OCI-LY1 (cell line): ENCODE measurements at regions not wholly inside any gene's neighbourhood (a gene's known extent, or its start where the extent isn't known, plus 50 kb on each side); places are given as distances from the start of the nearest gene placed in this dataset.

ENCODE experiments used
- H2AFZ ChIP-seq: fragments of 200-600 bp; sonication (generic), shearing (Covaris generic); 2 replicates; pipeline ENCODE4 v1.6.0; 2014; ENCODE audit warnings: antibody characterized with exemption, mild to moderate bottlenecking, low read length
- H3F3A ChIP-seq: fragments of 200-600 bp; sonication (generic), shearing (Covaris generic); 2 replicates; pipeline ENCODE4 v1.6.0; 2014; ENCODE audit warnings: mild to moderate bottlenecking, antibody characterized with exemption, low read length, moderate library complexity; ENCODE audit not compliant: insufficient read depth
- H3K27ac ChIP-seq: fragments of 200-600 bp; sonication (generic); 2 replicates; pipeline ENCODE4 v1.5.1; 2014; ENCODE audit warnings: low read length, mixed run types, mild to moderate bottlenecking, low read depth; ENCODE audit not compliant: poor library complexity, severe bottlenecking
- H3K27me3 ChIP-seq: fragments of 200-600 bp; sonication (generic); 2 replicates; pipeline ENCODE4 v1.6.0; 2014; ENCODE audit warnings: antibody characterized with exemption, mild to moderate bottlenecking, low read length, moderate library complexity; ENCODE audit not compliant: insufficient read depth
- H3K36me3 ChIP-seq: fragments of 200-600 bp; sonication (generic); 2 replicates; pipeline ENCODE4 v1.6.1; 2014; ENCODE audit warnings: mild to moderate bottlenecking, antibody characterized with exemption, low read length, moderate library complexity, mixed read lengths; ENCODE audit not compliant: insufficient read depth
- H3K4me1 ChIP-seq: fragments of 200-600 bp; sonication (generic); 2 replicates; pipeline ENCODE4 v1.5.1; 2014; ENCODE audit warnings: mild to moderate bottlenecking, low read length, moderate library complexity; ENCODE audit not compliant: insufficient read depth, severe bottlenecking
- H3K4me2 ChIP-seq: fragments of 200-600 bp; sonication (generic), shearing (Covaris generic); 2 replicates; pipeline ENCODE4 v1.6.1; 2014; ENCODE audit warnings: low read length
- H3K4me3 ChIP-seq: fragments of 200-600 bp; sonication (generic); 2 replicates; pipeline ENCODE4 v1.5.1; 2014; ENCODE audit warnings: low read length, low read depth, mild to moderate bottlenecking, mixed read lengths; ENCODE audit not compliant: poor library complexity, severe bottlenecking
- H3K79me2 ChIP-seq: fragments of 200-600 bp; shearing (Covaris generic); 2 replicates; pipeline ENCODE4 v1.6.1; 2016; ENCODE audit warnings: mixed run types, low read length, mixed read lengths; ENCODE audit not compliant: insufficient read depth
- H3K9ac ChIP-seq: fragments of 200-600 bp; sonication (generic), shearing (Covaris generic); 2 replicates; pipeline ENCODE4 v1.6.1; 2014; ENCODE audit warnings: mild to moderate bottlenecking, low read length, mixed read lengths
- H3K9me2 ChIP-seq: fragments of 200-600 bp; sonication (generic), shearing (Covaris generic); 2 replicates; pipeline ENCODE4 v1.6.1; 2014; ENCODE audit warnings: low read depth, mild to moderate bottlenecking, low read length, mixed read lengths
- H3K9me3 ChIP-seq: fragments of 200-600 bp; shearing (Covaris generic); 2 replicates; pipeline ENCODE4 v1.6.1; 2014; ENCODE audit warnings: low read length, mixed read lengths
- H4K20me1 ChIP-seq: fragments of 200-600 bp; sonication (generic), shearing (Covaris generic); 2 replicates; pipeline ENCODE4 v1.6.0; 2016; ENCODE audit warnings: mild to moderate bottlenecking, low read length; ENCODE audit not compliant: insufficient read depth
- CTCF ChIP-seq: fragments of 200-600 bp; sonication (generic), shearing (Covaris generic); IDR thresholded peaks from 2 replicates; pipeline ENCODE4 v1.5.1; 2017; ENCODE audit warnings: mild to moderate bottlenecking, antibody characterized with exemption, low read length, moderate library complexity, mixed read lengths
- EZH2 ChIP-seq: fragments of 200-600 bp; sonication (generic), shearing (Covaris generic); IDR thresholded peaks from 2 replicates; pipeline ENCODE4 v1.8.0; 2017; ENCODE audit warnings: borderline replicate concordance, mixed run types, mild to moderate bottlenecking, antibody characterized with exemption, low read length, moderate library complexity, mixed read lengths

DNA sequence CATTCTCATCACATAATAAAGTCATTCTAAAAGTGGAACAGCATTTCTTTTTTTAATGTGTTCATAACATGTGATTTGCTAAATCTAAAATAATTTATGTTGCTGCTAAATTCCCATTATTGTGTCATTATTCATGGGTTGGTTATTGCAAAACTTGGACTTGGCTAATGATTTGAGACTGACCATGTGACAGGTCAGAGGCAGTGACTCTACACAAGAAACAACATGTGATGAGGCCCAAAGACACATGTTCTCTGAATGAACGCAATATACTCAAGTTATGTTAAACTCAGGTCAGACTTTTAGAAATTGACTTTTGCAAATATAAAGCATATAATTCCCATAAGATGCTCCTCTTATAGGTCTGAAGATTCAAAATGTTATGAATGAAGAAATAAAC is 566.1 kb downstream of the TBL1XR1 start:
- H3F3A ChIP-seq, result no peaks in the 10 kb centered on the region
- no peak overlapping the region for H3K4me2 ChIP-seq
- no peaks in the 10 kb centered on the region for H3K9me3 ChIP-seq
- H4K20me1 ChIP-seq, result no peaks in the 10 kb centered on the region
- H3K9ac ChIP-seq, result no peak overlapping the region
- no peaks in the 10 kb centered on the region for H3K27me3 ChIP-seq
- H3K27ac ChIP-seq, result no peak overlapping the region
- no peak overlapping the region for H2AFZ ChIP-seq
- no peaks in the 10 kb centered on the region for H3K79me2 ChIP-seq
- TF ChIP-seq CTCF, result no peak
- no peak for TF ChIP-seq EZH2
- H3K9me2 ChIP-seq, result no peaks in the 10 kb centered on the region
- no peaks in the 10 kb centered on the region for H3K4me1 ChIP-seq
- H3K36me3 ChIP-seq, result no peaks in the 10 kb centered on the region
- H3K4me3 ChIP-seq, result no peak overlapping the region

DNA sequence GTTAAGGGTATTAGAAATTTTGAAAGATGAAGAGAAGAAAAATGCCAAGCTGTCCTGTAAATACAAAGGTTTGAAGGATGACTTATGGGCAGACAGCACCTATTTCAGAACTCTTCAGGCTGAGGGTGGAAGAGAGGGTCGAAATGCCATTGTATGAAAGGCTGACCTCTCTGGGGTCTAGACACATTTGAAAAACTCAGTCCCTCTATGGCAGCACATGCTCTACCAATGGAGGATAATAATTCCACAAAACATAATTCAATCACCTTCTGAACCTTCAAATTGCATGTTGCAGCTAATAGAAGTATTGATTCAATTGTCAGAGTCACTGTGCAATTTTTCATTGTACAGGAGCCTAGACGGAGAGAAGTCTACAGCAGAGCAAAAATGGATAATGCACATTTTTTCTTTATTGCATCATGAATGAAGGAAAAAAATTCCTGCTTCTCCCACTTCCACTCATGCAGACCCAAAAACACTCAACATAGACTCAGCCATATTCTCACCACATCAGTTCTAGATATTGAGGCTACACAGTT is 569.1 kb downstream of the TBL1XR1 start:
- Histone ChIP-seq H3K4me2 (no peak overlapping the region), H3K4me1 (no peaks in the 10 kb centered on the region), H3K9ac (no peak overlapping the region), H3K79me2 (no peaks in the 10 kb centered on the region), H2AFZ (no peak overlapping the region), H3K27ac (no peak overlapping the region), H3K9me2 (no peaks in the 10 kb centered on the region), H3K4me3 (no peak overlapping the region), H3K9me3 (no peaks in the 10 kb centered on the region), H3F3A (no peaks in the 10 kb centered on the region), H4K20me1 (no peaks in the 10 kb centered on the region), H3K27me3 (no peaks in the 10 kb centered on the region), H3K36me3 (no peaks in the 10 kb centered on the region)
- no peak for TF ChIP-seq CTCF
- no peak for TF ChIP-seq EZH2

DNA sequence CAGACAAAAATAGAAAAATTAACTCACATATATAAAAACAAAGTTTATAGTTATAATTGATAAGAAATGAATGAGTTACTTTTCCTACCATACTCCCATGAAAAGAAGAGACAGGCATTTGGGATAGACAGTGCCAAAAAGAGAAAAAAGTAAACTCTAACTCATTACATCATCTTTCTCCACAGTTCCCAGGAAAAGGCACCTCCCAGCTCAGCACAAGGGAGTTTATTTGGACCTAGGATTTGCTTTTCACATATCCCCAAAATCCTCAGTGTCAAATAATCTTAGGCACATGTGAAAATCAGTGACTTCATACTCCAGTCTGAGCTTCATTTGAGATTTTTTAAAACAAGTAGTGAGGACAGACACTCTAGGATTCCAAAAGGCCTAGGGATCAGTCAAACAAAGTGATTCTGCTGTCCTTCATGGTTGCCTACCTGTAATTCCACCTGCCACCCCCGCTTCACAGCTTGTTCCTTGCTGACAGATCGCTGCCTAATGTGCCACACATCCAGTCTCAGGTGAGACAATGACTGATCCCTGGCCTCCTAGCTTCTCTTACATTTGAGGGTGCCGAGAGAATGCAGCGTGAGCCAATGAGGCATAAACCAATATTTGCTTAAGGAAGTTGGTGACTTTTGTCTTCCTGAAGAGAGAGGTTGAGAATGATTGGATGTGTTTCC is 573.7 kb downstream of the TBL1XR1 start:
- H3F3A ChIP-seq, result no peaks in the 10 kb centered on the region
- H3K36me3 ChIP-seq, result no peaks in the 10 kb centered on the region
- no peaks in the 10 kb centered on the region for H3K4me1 ChIP-seq
- H2AFZ ChIP-seq, result no peak overlapping the region
- no peaks in the 10 kb centered on the region for H3K9me2 ChIP-seq
- H3K9ac ChIP-seq, result no peak overlapping the region
- no peak overlapping the region for H3K4me2 ChIP-seq
- no peaks in the 10 kb centered on the region for H3K9me3 ChIP-seq
- H3K27me3 ChIP-seq, result no peaks in the 10 kb centered on the region
- H3K79me2 ChIP-seq, result no peaks in the 10 kb centered on the region
- TF ChIP-seq EZH2 (no peak), CTCF (no peak)
- no peak overlapping the region for H3K27ac ChIP-seq
- no peak overlapping the region for H3K4me3 ChIP-seq
- no peaks in the 10 kb centered on the region for H4K20me1 ChIP-seq
